DND-41 (cell line): ENCODE measurements at regions not wholly inside any gene's neighbourhood (a gene's known extent, or its start where the extent isn't known, plus 50 kb on each side); places are given as distances from the start of the nearest gene placed in this dataset.
A peak's percentile ranks its signal among the peaks of the same experiment; 100 is the strongest.

Source experiments
- ATAC-seq: fragments of 200-7000 bp; cut with Tn5 transposase; 3 replicates; pipeline ENCODE4 v1.9.1; 2021; ENCODE audit warnings: low read depth; ENCODE audit not compliant: insufficient read depth
- DNase-seq: peaks from one replicate; pipeline ENCODE4 v3.0.0-alpha.2; 2020
- H2AFZ ChIP-seq: 2 replicates; pipeline ENCODE4 v1.6.0; 2012; ENCODE audit warnings: low read depth, low read length
- H3K27ac ChIP-seq: 2 replicates; pipeline ENCODE4 v1.5.1; 2012; ENCODE audit warnings: low read length, inconsistent platforms
- H3K27me3 ChIP-seq: fragments of 200-600 bp; sonication (generic); 2 replicates; pipeline ENCODE4 v1.6.0; 2012; ENCODE audit warnings: low read length, mild to moderate bottlenecking, inconsistent platforms; ENCODE audit not compliant: insufficient read depth, poor library complexity
- H3K36me3 ChIP-seq: 2 replicates; pipeline ENCODE4 v1.5.1; 2012; ENCODE audit warnings: low read length, inconsistent platforms; ENCODE audit not compliant: insufficient read depth
- H3K4me1 ChIP-seq: 2 replicates; pipeline ENCODE4 v1.5.1; 2012; ENCODE audit warnings: mild to moderate bottlenecking, low read length; ENCODE audit not compliant: insufficient read depth
- H3K4me2 ChIP-seq: 2 replicates; pipeline ENCODE4 v1.6.0; 2012; ENCODE audit warnings: mild to moderate bottlenecking, moderate library complexity, low read length, inconsistent platforms; ENCODE audit not compliant: insufficient read depth
- H3K4me3 ChIP-seq, 2 experiments: fragments of 200-600 bp in 1 of 2; shearing (Covaris generic) in 1 of 2; 2 replicates each; pipeline ENCODE4 v1.5.1; 2012 to 2016; ENCODE audit warnings: inconsistent platforms in 2 of 2, low read length in 2 of 2, mild to moderate bottlenecking in 2 of 2, low read depth in 1 of 2, moderate library complexity in 1 of 2
- H3K79me2 ChIP-seq: 2 replicates; pipeline ENCODE4 v1.6.0; 2012; ENCODE audit warnings: low read length, inconsistent platforms; ENCODE audit not compliant: insufficient read depth
- H3K9ac ChIP-seq: 2 replicates; pipeline ENCODE4 v1.6.0; 2012; ENCODE audit warnings: low read depth, mild to moderate bottlenecking, inconsistent platforms, low read length, moderate library complexity
- H3K9me3 ChIP-seq: 2 replicates; pipeline ENCODE4 v1.5.1; 2012; ENCODE audit warnings: low read length, moderate library complexity, mild to moderate bottlenecking, inconsistent platforms; ENCODE audit not compliant: insufficient read depth, severe bottlenecking
- H4K20me1 ChIP-seq: 2 replicates; pipeline ENCODE4 v1.6.0; 2012; ENCODE audit warnings: low read length; ENCODE audit not compliant: insufficient read depth
- EZH2 ChIP-seq: IDR thresholded peaks from 3 replicates; pipeline ENCODE4 v1.6.1; 2012; ENCODE audit warnings: borderline replicate concordance, low read depth, mild to moderate bottlenecking, moderate library complexity, low read length, inconsistent platforms; ENCODE audit not compliant: severe bottlenecking
- TF ChIP-seq, protein P1 (sequence below): IDR thresholded peaks from 2 replicates; pipeline ENCODE4 v1.5.1; 2012; ENCODE audit warnings: borderline replicate concordance, low read length, moderate library complexity, mild to moderate bottlenecking; ENCODE audit not compliant: poor library complexity, severe bottlenecking; ENCODE audit errors: extremely low read depth

- H3K79me2 ChIP-seq = no peaks in the 10 kb centered on the region
- no peaks in the 10 kb centered on the region for H3K36me3 ChIP-seq
- no peak overlapping the region for H2AFZ ChIP-seq
- DNase-seq (no peak), ATAC-seq (no peak)
- H3K9me3 ChIP-seq = no peaks in the 10 kb centered on the region
- TF ChIP-seq EZH2 = no peak
- TF ChIP-seq, protein P1, sequence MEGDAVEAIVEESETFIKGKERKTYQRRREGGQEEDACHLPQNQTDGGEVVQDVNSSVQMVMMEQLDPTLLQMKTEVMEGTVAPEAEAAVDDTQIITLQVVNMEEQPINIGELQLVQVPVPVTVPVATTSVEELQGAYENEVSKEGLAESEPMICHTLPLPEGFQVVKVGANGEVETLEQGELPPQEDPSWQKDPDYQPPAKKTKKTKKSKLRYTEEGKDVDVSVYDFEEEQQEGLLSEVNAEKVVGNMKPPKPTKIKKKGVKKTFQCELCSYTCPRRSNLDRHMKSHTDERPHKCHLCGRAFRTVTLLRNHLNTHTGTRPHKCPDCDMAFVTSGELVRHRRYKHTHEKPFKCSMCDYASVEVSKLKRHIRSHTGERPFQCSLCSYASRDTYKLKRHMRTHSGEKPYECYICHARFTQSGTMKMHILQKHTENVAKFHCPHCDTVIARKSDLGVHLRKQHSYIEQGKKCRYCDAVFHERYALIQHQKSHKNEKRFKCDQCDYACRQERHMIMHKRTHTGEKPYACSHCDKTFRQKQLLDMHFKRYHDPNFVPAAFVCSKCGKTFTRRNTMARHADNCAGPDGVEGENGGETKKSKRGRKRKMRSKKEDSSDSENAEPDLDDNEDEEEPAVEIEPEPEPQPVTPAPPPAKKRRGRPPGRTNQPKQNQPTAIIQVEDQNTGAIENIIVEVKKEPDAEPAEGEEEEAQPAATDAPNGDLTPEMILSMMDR = no peak
- H3K27ac ChIP-seq = peak overlapping the region; percentile 30; the same call in 1 of the 2 replicates
- H3K9ac ChIP-seq = no peak overlapping the region
- no peak overlapping the region for H3K4me2 ChIP-seq
- peaks cover 41% of the 10 kb centered on the region for H3K4me1 ChIP-seq
- no peaks in the 10 kb centered on the region for H3K27me3 ChIP-seq
- H3K4me3 ChIP-seq = no peak overlapping the region
- H4K20me1 ChIP-seq = no peaks in the 10 kb centered on the region
Measured at GRCh38 chr6:14655201-14656061, 537.9 kb downstream of the CD83 start.

DNA sequence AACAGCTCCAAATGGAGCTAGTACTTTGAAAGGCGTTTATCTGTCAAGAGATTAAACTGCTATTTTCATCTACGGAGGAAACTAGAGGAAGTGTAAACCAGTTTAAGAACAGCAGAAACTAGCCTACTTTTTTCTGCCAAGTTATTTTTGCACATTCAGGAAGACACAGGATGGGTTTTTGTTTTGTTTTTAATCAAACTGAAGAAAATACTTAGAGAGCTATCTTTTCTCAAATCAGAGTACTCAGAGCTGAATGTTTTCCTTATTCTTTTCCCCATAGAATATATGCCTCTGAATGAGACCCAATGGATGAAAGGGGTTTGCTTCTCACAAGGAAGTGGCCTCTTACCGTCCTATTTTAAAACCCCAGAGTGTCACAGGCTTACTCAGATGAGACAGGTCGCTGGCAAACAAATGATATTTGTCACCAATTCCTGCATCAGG is 538.5 kb downstream of the CD83 start:
- Histone ChIP-seq H2AFZ (no peak overlapping the region), H3K9ac (no peak overlapping the region), H3K36me3 (no peaks in the 10 kb centered on the region), H3K27me3 (no peaks in the 10 kb centered on the region), H3K4me2 (no peak overlapping the region), H3K27ac (peak overlapping the region; percentile 30; the same call in 1 of the 2 replicates), H3K4me1 (peaks cover 47% of the 10 kb centered on the region), H3K79me2 (no peaks in the 10 kb centered on the region), H3K9me3 (no peaks in the 10 kb centered on the region), H4K20me1 (no peaks in the 10 kb centered on the region), H3K4me3 (no peak overlapping the region)
- TF ChIP-seq, protein P1 = no peak
- no peak for TF ChIP-seq EZH2
- DNase-seq (no peak), ATAC-seq (no peak)

DNA sequence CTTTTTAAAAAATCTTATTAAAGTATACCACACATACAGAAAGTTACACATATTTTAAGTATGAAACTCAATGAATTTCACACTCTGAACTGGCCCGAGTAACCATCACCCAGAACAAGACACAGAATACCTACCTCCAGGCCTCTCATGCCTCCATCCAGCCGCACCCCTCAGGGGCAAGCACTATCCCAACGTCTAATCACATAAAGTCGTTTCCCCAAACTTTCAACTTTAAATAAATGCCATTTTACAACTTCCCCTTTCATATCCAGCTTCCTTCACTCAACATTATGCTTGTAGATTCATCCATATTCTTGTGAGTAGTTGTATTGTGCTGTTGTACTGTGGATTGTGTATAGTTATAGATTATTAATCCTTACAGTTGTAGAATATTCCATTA is 539.1 kb downstream of the CD83 start:
- Histone ChIP-seq H3K27ac (no peak overlapping the region; the same call in 1 of the 2 replicates), H3K4me3 (no peak overlapping the region), H3K4me2 (no peak overlapping the region), H2AFZ (no peak overlapping the region), H3K36me3 (no peaks in the 10 kb centered on the region), H3K4me1 (peaks cover 53% of the 10 kb centered on the region), H3K27me3 (no peaks in the 10 kb centered on the region), H3K79me2 (no peaks in the 10 kb centered on the region), H3K9ac (no peak overlapping the region), H3K9me3 (no peaks in the 10 kb centered on the region), H4K20me1 (no peaks in the 10 kb centered on the region)
- DNase-seq (no peak), ATAC-seq (no peak)
- no peak for TF ChIP-seq EZH2
- TF ChIP-seq, protein P1 = no peak
